SK-N-SH (cell line): ENCODE measurements at regions not wholly inside any gene's neighbourhood (a gene's known extent, or its start where the extent isn't known, plus 50 kb on each side); places are given as distances from the start of the nearest gene placed in this dataset.
"Not testable (repeated sequence)": the region's sequence is repeated elsewhere in the genome, so short reads cannot be mapped to it uniquely, and the experiment has no call there.

ENCODE experiments used
- CTCF ChIA-PET: fragments of 300-600, 350-600 bp; formaldehyde crosslinking; extraction: SDS; loops from one replicate; lab custom pipeline; 2021; lab: Yijun Ruan, JAX
- POLR2A ChIA-PET: fragments of 350-600 bp; sonication (Branson Sonifier 250); formaldehyde crosslinking; extraction: SDS; loops from one replicate; lab custom pipeline; 2020; ENCODE audit warnings: antibody characterized with exemption, inconsistent platforms; lab: Yijun Ruan, JAX
- DNase-seq: peaks from one replicate; pipeline ENCODE4 v3.0.0; 2012
- H2AFZ ChIP-seq: fragments of 200-600 bp; sonication (generic); 2 replicates; pipeline ENCODE4 v1.8.1; 2016; ENCODE audit warnings: antibody characterized with exemption, mild to moderate bottlenecking, low read depth
- H3F3A ChIP-seq: fragments of 200-600 bp; sonication (generic); replicated peaks from 2 replicates; pipeline ENCODE3; 2016; ENCODE audit warnings: antibody characterized with exemption, mild to moderate bottlenecking; ENCODE audit not compliant: insufficient read depth
- H3K27ac ChIP-seq, 2 experiments: fragments of 200-500 bp in 1 of 2; fragments of 200-600 bp in 1 of 2; sonication (Bioruptor generic) in 1 of 2; sonication (generic), shearing (Covaris generic) in 1 of 2; 2 replicates each; pipeline versions ENCODE4 v1.5.1 to v1.6.1; 2014 to 2016; ENCODE audit warnings: low read depth in 2 of 2, inconsistent platforms in 1 of 2, low read length in 1 of 2, mild to moderate bottlenecking in 1 of 2, mixed read lengths in 1 of 2
- H3K27me3 ChIP-seq: fragments of 200-600 bp; sonication (generic), shearing (Covaris generic); 2 replicates; pipeline ENCODE4 v1.6.1; 2016; ENCODE audit warnings: mixed run types; ENCODE audit not compliant: insufficient read depth
- H3K36me3 ChIP-seq, 2 experiments: fragments of 200-500 bp in 1 of 2; fragments of 200-600 bp in 1 of 2; sonication (Bioruptor generic) in 1 of 2; sonication (generic) in 1 of 2; replicated peaks in 1 of 2; 2 replicates each; pipeline versions ENCODE3 to v1.5.1; 2014 to 2016; ENCODE audit warnings: low read length in 1 of 2, mild to moderate bottlenecking in 1 of 2; ENCODE audit not compliant: insufficient read depth in 2 of 2, control insufficient read depth in 1 of 2
- H3K4me1 ChIP-seq, 2 experiments: fragments of 200-500 bp in 1 of 2; fragments of 200-600 bp in 1 of 2; sonication (Bioruptor generic) in 1 of 2; sonication (generic), shearing (Covaris generic) in 1 of 2; 2 replicates each; pipeline versions ENCODE4 v1.5.1 to v1.6.1; 2014 to 2016; ENCODE audit warnings: low read depth in 1 of 2, low read length in 1 of 2, mixed run types in 1 of 2; ENCODE audit not compliant: insufficient read depth in 2 of 2, control insufficient read depth in 1 of 2
- H3K4me2 ChIP-seq: fragments of 200-600 bp; sonication (generic), shearing (Covaris generic); 2 replicates; pipeline ENCODE4 v1.6.1; 2017; ENCODE audit warnings: mixed run types
- H3K4me3 ChIP-seq, 2 experiments: fragments of 200-500 bp in 1 of 2; fragments of 200-600 bp in 1 of 2; sonication (Bioruptor generic) in 1 of 2; sonication (generic), shearing (Covaris generic) in 1 of 2; 2 replicates each; pipeline versions ENCODE4 v1.5.1 to v1.8.1; 2014 to 2016; ENCODE audit warnings: low read depth in 2 of 2, inconsistent platforms in 1 of 2, low read length in 1 of 2, mild to moderate bottlenecking in 1 of 2, mixed read lengths in 1 of 2, moderate library complexity in 1 of 2
- H3K79me2 ChIP-seq: fragments of 200-600 bp; sonication (generic); 2 replicates; pipeline ENCODE4 v1.8.1; 2017; ENCODE audit warnings: mild to moderate bottlenecking; ENCODE audit not compliant: insufficient read depth
- H3K9ac ChIP-seq: fragments of 200-600 bp; sonication (generic); 2 replicates; pipeline ENCODE4 v1.6.1; 2017; ENCODE audit warnings: mixed run types
- H3K9me2 ChIP-seq: fragments of 200-600 bp; sonication (generic); 2 replicates; pipeline ENCODE4 v1.6.1; 2017; ENCODE audit warnings: mixed run types
- H3K9me3 ChIP-seq: fragments of 200-600 bp; sonication (generic); 2 replicates; pipeline ENCODE4 v1.6.1; 2017; ENCODE audit warnings: mixed run types, mild to moderate bottlenecking, moderate library complexity
- H4K20me1 ChIP-seq: fragments of 200-600 bp; sonication (generic); 2 replicates; pipeline ENCODE4 v1.6.1; 2017; ENCODE audit warnings: mild to moderate bottlenecking, mixed run types; ENCODE audit not compliant: insufficient read depth
- CHD2 ChIP-seq: fragments of 150-350 bp; IDR thresholded peaks from 2 replicates; pipeline ENCODE4 v1.6.1; 2018; ENCODE audit warnings: low read length; ENCODE audit not compliant: partially characterized antibody
- FOXJ3 ChIP-seq: sonication (generic); formaldehyde crosslinking; IDR thresholded peaks from 2 replicates; pipeline ENCODE4 v1.5.1; 2020; ENCODE audit warnings: mild to moderate bottlenecking, missing genetic modification reagents
- FOXM1 ChIP-seq: IDR thresholded peaks from 2 replicates; pipeline ENCODE4 v1.4.0; 2012; ENCODE audit warnings: low read depth, mild to moderate bottlenecking
- GABPA ChIP-seq: IDR thresholded peaks from 2 replicates; pipeline ENCODE4 v1.4.0; 2012; ENCODE audit warnings: low read depth, mild to moderate bottlenecking
- IRF3 ChIP-seq: fragments of 150-350 bp; IDR thresholded peaks from 2 replicates; pipeline ENCODE4 v1.6.1; 2016; ENCODE audit warnings: mild to moderate bottlenecking, low read depth, low read length
- POLR2AphosphoS5 ChIP-seq: IDR thresholded peaks from 2 replicates; pipeline ENCODE4 v1.6.1; 2012; ENCODE audit warnings: low read depth, low read length
- RCOR1 ChIP-seq: fragments of 150-350 bp; IDR thresholded peaks from 2 replicates; pipeline ENCODE4 v1.6.1; 2017; ENCODE audit warnings: antibody characterized with exemption, low read length
- REST ChIP-seq: IDR thresholded peaks from 2 replicates; pipeline ENCODE4 v1.6.1; 2012; ENCODE audit warnings: mild to moderate bottlenecking, low read depth, low read length, moderate library complexity
- RFX5 ChIP-seq: IDR thresholded peaks from 2 replicates; pipeline ENCODE4 v1.6.1; 2012; ENCODE audit warnings: mild to moderate bottlenecking, improper control_type of control experiment, low read length
- RXRA ChIP-seq: IDR thresholded peaks from 2 replicates; pipeline ENCODE4 v1.4.0; 2012; ENCODE audit warnings: low read depth, mild to moderate bottlenecking, borderline replicate concordance
- SMC3 ChIP-seq: IDR thresholded peaks from 2 replicates; pipeline ENCODE4 v1.6.1; 2012; ENCODE audit warnings: low read depth, low read length, improper control_type of control experiment
- USF2 ChIP-seq: fragments of 150-350 bp; IDR thresholded peaks from 2 replicates; pipeline ENCODE4 v1.6.1; 2017; ENCODE audit warnings: antibody characterized with exemption, low read length, low read depth, borderline replicate concordance
- WGBS: methylation state at CpG from one replicate; pipeline ENCODE4 v1.1.6; 2017; ENCODE audit warnings: low lambda C conversion rate; 5-methylcytosine and 5-hydroxymethylcytosine counted together
- TF ChIP-seq, protein P1 (sequence below): IDR thresholded peaks from 2 replicates; pipeline ENCODE4 v1.4.0; 2012; ENCODE audit warnings: low read depth, borderline replicate concordance
- TF ChIP-seq, protein P2 (sequence below): IDR thresholded peaks from 2 replicates; pipeline ENCODE4; 2012

- WGBS = 92% methylated on average over 2 of the region's 2 CpGs
- Histone ChIP-seq H3K27me3 (no peaks in the 10 kb centered on the region), H3K79me2 (no peaks in the 10 kb centered on the region), H3K4me1 (no peaks in the 10 kb centered on the region), H3F3A (no peaks in the 10 kb centered on the region), H3K4me2 (no peak overlapping the region), H3K27ac (no peak overlapping the region), H4K20me1 (no peaks in the 10 kb centered on the region), H2AFZ (no peak overlapping the region), H3K36me3 (peaks cover 0 to 3% of the 10 kb centered on the region in 2 experiments), H3K9ac (no peak overlapping the region), H3K9me2 (no peaks in the 10 kb centered on the region), H3K4me3 (no peak overlapping the region), H3K9me3 (0 out of 2 replicates have a peak, but pooled peaks cover 11% of the 10 kb centered on the region)
- POLR2A ChIA-PET = no interaction called here
- TF ChIP-seq REST = no peak
- no peak for TF ChIP-seq RXRA
- no peak for TF ChIP-seq CHD2
- TF ChIP-seq USF2 = no peak
- CTCF ChIA-PET = no interaction called here
- DNase-seq = no peak
Observed at GRCh38 chr6:140193269-140193668, 818.8 kb upstream of the CITED2 start.

DNA sequence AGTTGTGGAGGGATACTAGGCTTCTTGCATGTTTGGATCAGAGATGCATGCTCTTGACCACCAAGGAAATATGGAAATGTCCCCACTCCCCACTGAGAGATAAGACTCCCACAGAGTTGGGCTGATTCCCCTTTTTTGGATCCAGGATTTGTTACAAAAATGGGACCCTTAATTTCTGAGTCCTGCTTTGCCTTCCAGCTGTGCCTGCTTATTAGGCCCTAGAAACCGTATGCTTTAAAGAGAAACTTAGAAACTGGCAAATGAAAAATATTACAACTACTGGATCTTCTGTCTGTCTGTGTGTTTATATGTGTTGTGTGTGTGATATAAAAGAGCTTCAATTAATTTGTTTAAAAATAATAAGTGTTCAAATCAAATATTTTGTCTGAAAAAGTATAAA lies 817.6 kb upstream of the CITED2 start:
- H3K4me3 ChIP-seq = no peak overlapping the region
- no peak overlapping the region for H3K4me2 ChIP-seq
- H2AFZ ChIP-seq = no peak overlapping the region
- WGBS = 86% methylated on average over 1 of the region's 1 CpG
- no peaks in the 10 kb centered on the region for H3K27me3 ChIP-seq
- no peak overlapping the region for H3K27ac ChIP-seq
- H3K4me1 ChIP-seq = no peaks in the 10 kb centered on the region
- no peak overlapping the region for H3K9ac ChIP-seq
- no peak for DNase-seq
- ChIA-PET POLR2A (no interaction called here), CTCF (interaction anchor here (1.1 kb wide), 1 partner anchor 27 kb away, joined by 3 read pairs; no protein-coding TSS in a partner anchor)
- H3K79me2 ChIP-seq = no peaks in the 10 kb centered on the region
- 0 out of 2 replicates have a peak, but pooled peaks cover 11% of the 10 kb centered on the region for H3K9me3 ChIP-seq
- no peak for TF ChIP-seq SMC3
- TF ChIP-seq POLR2AphosphoS5 = no peak
- TF ChIP-seq, protein P1, sequence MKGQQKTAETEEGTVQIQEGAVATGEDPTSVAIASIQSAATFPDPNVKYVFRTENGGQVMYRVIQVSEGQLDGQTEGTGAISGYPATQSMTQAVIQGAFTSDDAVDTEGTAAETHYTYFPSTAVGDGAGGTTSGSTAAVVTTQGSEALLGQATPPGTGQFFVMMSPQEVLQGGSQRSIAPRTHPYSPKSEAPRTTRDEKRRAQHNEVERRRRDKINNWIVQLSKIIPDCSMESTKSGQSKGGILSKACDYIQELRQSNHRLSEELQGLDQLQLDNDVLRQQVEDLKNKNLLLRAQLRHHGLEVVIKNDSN = no peak
- no peak for TF ChIP-seq RFX5
- no peak for TF ChIP-seq GABPA
- TF ChIP-seq CHD2 = no peak
- TF ChIP-seq RCOR1 = no peak
- no peak for TF ChIP-seq FOXJ3 (CRISPR knock-in tag)
- TF ChIP-seq, protein P2, sequence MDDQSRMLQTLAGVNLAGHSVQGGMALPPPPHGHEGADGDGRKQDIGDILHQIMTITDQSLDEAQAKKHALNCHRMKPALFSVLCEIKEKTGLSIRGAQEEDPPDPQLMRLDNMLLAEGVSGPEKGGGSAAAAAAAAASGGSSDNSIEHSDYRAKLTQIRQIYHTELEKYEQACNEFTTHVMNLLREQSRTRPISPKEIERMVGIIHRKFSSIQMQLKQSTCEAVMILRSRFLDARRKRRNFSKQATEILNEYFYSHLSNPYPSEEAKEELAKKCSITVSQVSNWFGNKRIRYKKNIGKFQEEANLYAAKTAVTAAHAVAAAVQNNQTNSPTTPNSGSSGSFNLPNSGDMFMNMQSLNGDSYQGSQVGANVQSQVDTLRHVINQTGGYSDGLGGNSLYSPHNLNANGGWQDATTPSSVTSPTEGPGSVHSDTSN = no peak
- no peak for TF ChIP-seq IRF3
- no peak for TF ChIP-seq FOXM1
- H3K36me3 ChIP-seq = peaks cover 0 to 3% of the 10 kb centered on the region in 2 experiments
- H4K20me1 ChIP-seq = no peaks in the 10 kb centered on the region
- H3F3A ChIP-seq = no peaks in the 10 kb centered on the region
- H3K9me2 ChIP-seq = no peaks in the 10 kb centered on the region

- POLR2A ChIA-PET = not testable (repeated sequence)
Observed at GRCh38 chr6:140189263-140189662, 814.8 kb upstream of the CITED2 start.

More at GRCh38 chr6:140189263-140189662, 814.8 kb upstream of the CITED2 start:
- H4K20me1 ChIP-seq, H3K9me2 ChIP-seq, H2AFZ ChIP-seq, DNase-seq, H3K27ac ChIP-seq, H3F3A ChIP-seq, H3K4me1 ChIP-seq, H3K4me3 ChIP-seq, H3K27me3 ChIP-seq, CTCF ChIA-PET, H3K9ac ChIP-seq, H3K4me2 ChIP-seq, H3K79me2 ChIP-seq, H3K36me3 ChIP-seq: not testable (repeated sequence)
- 53% methylated on average over 1 of the region's 1 CpG for WGBS
- H3K9me3 ChIP-seq = 0 out of 2 replicates have a peak, but pooled peaks cover 11% of the 10 kb centered on the region
